ENCODE measurements at regions not wholly inside any gene's neighbourhood (a gene's known extent, or its start where the extent isn't known, plus 50 kb on each side); places are given as distances from the start of the nearest gene placed in this dataset.

DNA sequence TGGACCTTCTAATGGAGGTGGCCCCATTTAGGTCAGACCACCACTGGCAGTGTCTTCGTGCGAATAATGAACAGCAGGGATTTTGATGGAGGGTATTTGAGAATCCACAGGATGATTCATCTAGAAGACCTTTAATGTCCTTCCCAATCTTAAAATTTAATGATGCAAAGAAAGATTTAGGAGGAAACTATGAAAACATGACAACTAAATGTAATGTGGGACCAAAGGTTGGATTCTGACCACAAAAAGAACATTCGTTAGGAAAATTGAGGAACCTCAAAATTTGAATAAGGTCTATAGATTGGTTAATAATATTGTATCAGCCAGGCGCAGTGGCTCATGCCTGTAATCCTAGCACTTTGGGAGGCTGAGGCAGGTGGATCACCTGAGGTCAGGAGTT, 78.2 kb upstream of the TMPO start:
- TF ChIP-seq, protein P1, sequence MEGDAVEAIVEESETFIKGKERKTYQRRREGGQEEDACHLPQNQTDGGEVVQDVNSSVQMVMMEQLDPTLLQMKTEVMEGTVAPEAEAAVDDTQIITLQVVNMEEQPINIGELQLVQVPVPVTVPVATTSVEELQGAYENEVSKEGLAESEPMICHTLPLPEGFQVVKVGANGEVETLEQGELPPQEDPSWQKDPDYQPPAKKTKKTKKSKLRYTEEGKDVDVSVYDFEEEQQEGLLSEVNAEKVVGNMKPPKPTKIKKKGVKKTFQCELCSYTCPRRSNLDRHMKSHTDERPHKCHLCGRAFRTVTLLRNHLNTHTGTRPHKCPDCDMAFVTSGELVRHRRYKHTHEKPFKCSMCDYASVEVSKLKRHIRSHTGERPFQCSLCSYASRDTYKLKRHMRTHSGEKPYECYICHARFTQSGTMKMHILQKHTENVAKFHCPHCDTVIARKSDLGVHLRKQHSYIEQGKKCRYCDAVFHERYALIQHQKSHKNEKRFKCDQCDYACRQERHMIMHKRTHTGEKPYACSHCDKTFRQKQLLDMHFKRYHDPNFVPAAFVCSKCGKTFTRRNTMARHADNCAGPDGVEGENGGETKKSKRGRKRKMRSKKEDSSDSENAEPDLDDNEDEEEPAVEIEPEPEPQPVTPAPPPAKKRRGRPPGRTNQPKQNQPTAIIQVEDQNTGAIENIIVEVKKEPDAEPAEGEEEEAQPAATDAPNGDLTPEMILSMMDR (conservative IDR thresholded peaks at IDR 0.05): no peak
- H3K9me3 ChIP-seq (ENCODE audit: control insufficient read depth, low read depth, low read length): no peaks in the 10 kb centered on the region
- H4K91ac ChIP-seq (ENCODE audit: insufficient read length, low read depth, low read length): no peak overlapping the region
- no peak overlapping the region for H2BK20ac ChIP-seq (ENCODE audit: low read depth, low read length, poor library complexity, severe bottlenecking)
- no peak overlapping the region for H4K5ac ChIP-seq (ENCODE audit: insufficient read length, low read depth, low read length)
- H2AK5ac ChIP-seq (ENCODE audit: insufficient read length, low read length): no peak overlapping the region
- Mint-ChIP-seq H3K4me1 (peaks cover 10 to 15% of the 10 kb centered on the region in 2 experiments), H3K27ac (no peak overlapping the region), H3K27me3 (ENCODE audit: low read depth) (no peaks in the 10 kb centered on the region), H3K36me3 (ENCODE audit: insufficient read depth in 1 of 3, low read depth in 3 of 3) (peaks cover 0 to 8% (median 0%) of the 10 kb centered on the region in 3 experiments; a peak in 2 of 7 replicates), H3K4me3 (no peak overlapping the region), H3K9me3 (peaks cover 10% of the 10 kb centered on the region in 2 experiments; a peak in 3 of 5 replicates)
- no peak overlapping the region for H2BK12ac ChIP-seq (ENCODE audit: insufficient read length, low read depth, low read length)
- no peak overlapping the region for H3K23ac ChIP-seq (ENCODE audit: insufficient read length, low read depth, low read length)
- H3K9ac ChIP-seq (ENCODE audit: extremely low read depth, insufficient read length, low read length): no peak overlapping the region
- H3K14ac ChIP-seq (ENCODE audit: insufficient read depth, low read length): no peak overlapping the region
- no peak overlapping the region for H2BK120ac ChIP-seq (ENCODE audit: low read depth, low read length, poor library complexity, severe bottlenecking)
- no peak overlapping the region for H3K4me2 ChIP-seq (ENCODE audit: insufficient read depth, insufficient read length, low read length)
- H3K79me2 ChIP-seq (ENCODE audit: insufficient read depth, low read length): no peaks in the 10 kb centered on the region
- H3T11ph ChIP-seq (ENCODE audit: low read length): no peak overlapping the region
- H3K27ac ChIP-seq (ENCODE audit: insufficient read length, low read depth, low read length): no peak overlapping the region
- H2AFZ ChIP-seq (ENCODE audit: low read length): no peak overlapping the region
- no peaks in the 10 kb centered on the region for H3K23me2 ChIP-seq (ENCODE audit: insufficient read length, low read depth, low read length, poor library complexity, severe bottlenecking)
- H2BK15ac ChIP-seq (ENCODE audit: low read depth, low read length): no peak overlapping the region
- H3K27me3 ChIP-seq (ENCODE audit: insufficient read depth, low read length): no peaks in the 10 kb centered on the region
- H3K79me1 ChIP-seq (ENCODE audit: insufficient read depth, low read depth, low read length, poor library complexity, severe bottlenecking): no peaks in the 10 kb centered on the region
- H3K4me1 ChIP-seq (ENCODE audit: insufficient read depth, low read length): no peaks in the 10 kb centered on the region
- H3K56ac ChIP-seq (ENCODE audit: insufficient read length, low read depth, low read length): no peak overlapping the region
- H4K20me1 ChIP-seq (ENCODE audit: control insufficient read depth, insufficient read depth, insufficient read length): no peaks in the 10 kb centered on the region
- no peak overlapping the region for H3K18ac ChIP-seq (ENCODE audit: insufficient read length, low read depth, low read length)
- H2BK5ac ChIP-seq (ENCODE audit: insufficient read length, low read length): no peak overlapping the region
- no peak for DNase-seq
- no peak overlapping the region for H3K4ac ChIP-seq (ENCODE audit: low read depth, low read length)
- no CpG with 5 or more reads among the region's 4 CpGs for WGBS (ENCODE audit: extremely low coverage, insufficient read length, low lambda C conversion rate)
- no peak overlapping the region for H4K8ac ChIP-seq (replicated peaks; ENCODE audit: insufficient read length, low read depth, low read length)

Data from H9 (cell line).